Activated naive CD4-positive, alpha-beta T cell treated with anti-CD3 and anti-CD28 coated beads for 36 hours (primary cell): ENCODE measurements at regions not wholly inside any gene's neighbourhood (a gene's known extent, or its start where the extent isn't known, plus 50 kb on each side); places are given as distances from the start of the nearest gene placed in this dataset.

Experiments used
- CTCF ChIA-PET: fragments of 350-600 bp; sonication (Branson Sonifier 250); formaldehyde crosslinking; loops from one replicate; lab custom pipeline; 2021; ENCODE audit warnings: antibody characterized with exemption; lab: Charles Lee
- DNase-seq: peaks from one replicate; pipeline ENCODE4 v3.0.0-alpha.2; 2020
- H3K27ac Mint-ChIP-seq: one replicate; pipeline ENCODE4 v1.8.0; 2021; ENCODE audit warnings: mild to moderate bottlenecking, mixed read lengths
- H3K27me3 Mint-ChIP-seq: one replicate; pipeline ENCODE4 v1.8.0; 2021; ENCODE audit warnings: low read depth, mixed read lengths
- H3K36me3 Mint-ChIP-seq: one replicate; pipeline ENCODE4 v1.8.0; 2021; ENCODE audit warnings: low read depth, mixed read lengths
- H3K4me1 Mint-ChIP-seq: one replicate; pipeline ENCODE4 v1.8.0; 2021; ENCODE audit warnings: low read depth, mixed read lengths
- H3K4me3 Mint-ChIP-seq: one replicate; pipeline ENCODE4 v1.8.0; 2021; ENCODE audit warnings: mild to moderate bottlenecking, moderate library complexity, mixed read lengths
- H3K9me3 Mint-ChIP-seq: one replicate; pipeline ENCODE4 v1.8.0; 2021; ENCODE audit warnings: mixed read lengths
- intact Hi-C: fragments of 100-400 bp; cut with micrococcal nuclease; formaldehyde crosslinking; loops from one replicate; pipeline ENCODE4 v1.15.1; 2023

- Mint-ChIP-seq H3K4me3 (no peak overlapping the region), H3K27me3 (no peaks in the 10 kb centered on the region)
Measured at GRCh38 chr10:108421266-108421665, 1256.8 kb upstream of the SORCS1 start.

GRCh38 chr10:108413954-108414353 is 1249.4 kb upstream of the SORCS1 start:
- CTCF ChIA-PET, result no interaction called here
- Mint-ChIP-seq H3K4me1 (no peaks in the 10 kb centered on the region), H3K9me3 (peaks cover 3% of the 10 kb centered on the region), H3K27ac (no peak overlapping the region), H3K36me3 (no peaks in the 10 kb centered on the region), H3K4me3 (no peak overlapping the region), H3K27me3 (no peaks in the 10 kb centered on the region)
- DNase-seq, result no peak
- intact Hi-C loops, result no loop called here

More at GRCh38 chr10:108421266-108421665, 1256.8 kb upstream of the SORCS1 start:
- no peak for DNase-seq
- CTCF ChIA-PET, result no interaction called here
- no peaks in the 10 kb centered on the region for H3K36me3 Mint-ChIP-seq
- intact Hi-C loops, result no loop called here
- H3K9me3 Mint-ChIP-seq, result peaks cover 3% of the 10 kb centered on the region
- no peak overlapping the region for H3K27ac Mint-ChIP-seq
- no peaks in the 10 kb centered on the region for H3K4me1 Mint-ChIP-seq

DNA sequence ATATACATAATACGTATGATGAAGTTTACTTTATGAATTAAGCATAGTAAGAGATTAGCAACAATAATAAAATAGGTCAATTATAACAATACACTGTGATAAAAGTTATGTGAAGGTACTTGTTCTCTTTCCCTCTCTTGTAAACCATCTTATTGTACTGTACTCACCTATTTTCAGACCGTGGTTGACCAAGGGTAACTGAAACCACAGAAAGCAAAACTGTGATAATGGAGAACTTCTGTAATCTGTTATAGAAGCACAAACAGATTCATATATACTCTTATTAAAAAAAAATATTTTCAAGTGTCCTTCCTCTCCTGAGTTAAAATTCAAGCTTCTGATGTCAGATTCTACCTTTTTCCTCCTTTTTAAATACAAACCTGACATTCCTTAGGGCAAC is 1247.8 kb upstream of the SORCS1 start:
- CTCF ChIA-PET, result no interaction called here
- no peak overlapping the region for H3K27ac Mint-ChIP-seq
- H3K4me1 Mint-ChIP-seq, result no peaks in the 10 kb centered on the region
- H3K4me3 Mint-ChIP-seq, result no peak overlapping the region
- H3K9me3 Mint-ChIP-seq, result peaks cover 3% of the 10 kb centered on the region
- H3K36me3 Mint-ChIP-seq, result no peaks in the 10 kb centered on the region
- no peaks in the 10 kb centered on the region for H3K27me3 Mint-ChIP-seq
- DNase-seq, result no peak
- intact Hi-C loops, result no loop called here

- no peaks in the 10 kb centered on the region for H3K27me3 Mint-ChIP-seq
- CTCF ChIA-PET, result no interaction called here
- no peaks in the 10 kb centered on the region for H3K4me1 Mint-ChIP-seq
- H3K27ac Mint-ChIP-seq, result no peak overlapping the region
- peaks cover 3% of the 10 kb centered on the region for H3K9me3 Mint-ChIP-seq
- intact Hi-C loops, result no loop called here
- no peak overlapping the region for H3K4me3 Mint-ChIP-seq
- no peak for DNase-seq
- no peaks in the 10 kb centered on the region for H3K36me3 Mint-ChIP-seq
Measured at GRCh38 chr10:108411894-108412293, 1247.4 kb upstream of the SORCS1 start.

- intact Hi-C loops, result no loop called here
- no peaks in the 10 kb centered on the region for H3K36me3 Mint-ChIP-seq
- H3K4me3 Mint-ChIP-seq, result no peak overlapping the region
- no peak for DNase-seq
- H3K27me3 Mint-ChIP-seq, result no peaks in the 10 kb centered on the region
- H3K27ac Mint-ChIP-seq, result no peak overlapping the region
- H3K9me3 Mint-ChIP-seq, result peaks cover 1% of the 10 kb centered on the region
- CTCF ChIA-PET, result no interaction called here
- no peaks in the 10 kb centered on the region for H3K4me1 Mint-ChIP-seq
Measured at GRCh38 chr10:108411206-108411605, 1246.7 kb upstream of the SORCS1 start.

DNA sequence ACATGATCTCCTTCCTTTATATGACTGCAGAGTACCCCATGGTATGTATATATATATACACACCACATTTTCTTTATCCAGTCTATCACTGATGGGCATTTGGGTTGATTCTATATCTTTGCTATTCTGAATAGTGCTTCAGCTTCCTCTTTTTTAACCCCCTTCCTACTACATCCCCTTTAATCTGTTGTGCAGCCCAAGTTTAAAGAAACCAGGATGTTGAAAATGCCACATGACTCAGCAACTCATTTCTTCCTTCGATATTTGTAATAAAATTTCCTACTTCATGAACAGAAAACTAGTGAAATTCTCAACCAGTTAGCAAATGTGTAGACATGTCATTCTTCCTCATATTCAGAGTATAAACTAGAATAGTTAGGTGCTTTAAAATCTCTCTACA is 1245.7 kb upstream of the SORCS1 start:
- H3K4me1 Mint-ChIP-seq, result no peaks in the 10 kb centered on the region
- no peak overlapping the region for H3K27ac Mint-ChIP-seq
- CTCF ChIA-PET, result no interaction called here

DNA sequence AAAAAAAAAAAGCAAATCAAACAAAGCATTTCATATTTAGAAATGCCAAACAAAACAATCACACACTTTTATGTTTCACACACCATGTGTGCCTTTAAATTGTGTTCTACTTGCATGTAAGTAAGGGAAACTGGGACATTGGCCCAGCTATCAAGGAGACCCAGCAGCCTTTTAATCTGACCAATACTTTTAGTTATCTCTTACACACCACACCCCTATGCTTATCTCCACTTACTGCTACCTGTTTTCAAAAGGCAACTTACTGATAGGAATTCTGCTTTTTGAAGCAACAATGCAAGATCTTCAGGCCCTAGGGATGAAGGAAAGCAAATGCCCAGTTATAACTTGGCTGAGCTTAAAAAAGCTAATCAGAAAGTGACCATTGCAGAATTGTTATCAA is 1244.8 kb upstream of the SORCS1 start:
- Mint-ChIP-seq H3K36me3 (no peaks in the 10 kb centered on the region), H3K27me3 (no peaks in the 10 kb centered on the region), H3K9me3 (no peaks in the 10 kb centered on the region), H3K4me3 (no peak overlapping the region), H3K27ac (no peak overlapping the region), H3K4me1 (no peaks in the 10 kb centered on the region)
- no peak for DNase-seq
- intact Hi-C loops, result no loop called here
- CTCF ChIA-PET, result no interaction called here

More for the DNA sequence above, 1245.7 kb upstream of the SORCS1 start:
- no peak overlapping the region for H3K4me3 Mint-ChIP-seq
- H3K36me3 Mint-ChIP-seq, result no peaks in the 10 kb centered on the region
- intact Hi-C loops, result no loop called here
- H3K9me3 Mint-ChIP-seq, result no peaks in the 10 kb centered on the region
- no peak for DNase-seq
- H3K27me3 Mint-ChIP-seq, result no peaks in the 10 kb centered on the region

GRCh38 chr10:108404155-108404554 is 1239.6 kb upstream of the SORCS1 start:
- DNase-seq, result no peak
- intact Hi-C loops, result no loop called here
- no peak overlapping the region for H3K4me3 Mint-ChIP-seq

GRCh38 chr10:108399465-108399864 is 1235.0 kb upstream of the SORCS1 start:
- Mint-ChIP-seq H3K36me3 (no peaks in the 10 kb centered on the region), H3K27ac (no peak overlapping the region), H3K27me3 (no peaks in the 10 kb centered on the region), H3K9me3 (no peaks in the 10 kb centered on the region), H3K4me3 (no peak overlapping the region), H3K4me1 (no peaks in the 10 kb centered on the region)
- intact Hi-C loops, result no loop called here
- no peak for DNase-seq
- CTCF ChIA-PET, result no interaction called here

More at GRCh38 chr10:108404155-108404554, 1239.6 kb upstream of the SORCS1 start:
- Mint-ChIP-seq H3K27me3 (no peaks in the 10 kb centered on the region), H3K4me1 (no peaks in the 10 kb centered on the region), H3K27ac (no peak overlapping the region), H3K36me3 (no peaks in the 10 kb centered on the region), H3K9me3 (no peaks in the 10 kb centered on the region)
- CTCF ChIA-PET, result no interaction called here

DNA sequence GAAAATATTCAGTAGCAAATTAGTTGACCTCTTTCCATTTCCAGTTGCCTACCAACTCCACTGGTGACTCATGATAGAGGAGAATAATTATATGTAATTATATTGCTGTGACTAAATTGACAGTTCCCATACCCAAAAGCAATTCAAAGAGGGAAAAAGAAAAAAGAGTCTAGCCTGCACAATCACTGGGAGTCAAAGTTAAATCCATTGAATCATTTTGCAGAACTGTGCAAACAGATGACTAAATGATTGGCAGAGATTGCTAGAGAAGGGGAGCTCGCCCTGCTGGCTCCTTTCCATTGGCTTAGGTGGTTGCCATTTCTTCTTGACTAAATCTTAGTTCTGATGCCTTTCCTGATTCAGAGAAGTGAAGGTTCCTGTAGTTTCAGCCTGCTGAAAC is 1228.6 kb upstream of the SORCS1 start:
- CTCF ChIA-PET, result no interaction called here

DNA sequence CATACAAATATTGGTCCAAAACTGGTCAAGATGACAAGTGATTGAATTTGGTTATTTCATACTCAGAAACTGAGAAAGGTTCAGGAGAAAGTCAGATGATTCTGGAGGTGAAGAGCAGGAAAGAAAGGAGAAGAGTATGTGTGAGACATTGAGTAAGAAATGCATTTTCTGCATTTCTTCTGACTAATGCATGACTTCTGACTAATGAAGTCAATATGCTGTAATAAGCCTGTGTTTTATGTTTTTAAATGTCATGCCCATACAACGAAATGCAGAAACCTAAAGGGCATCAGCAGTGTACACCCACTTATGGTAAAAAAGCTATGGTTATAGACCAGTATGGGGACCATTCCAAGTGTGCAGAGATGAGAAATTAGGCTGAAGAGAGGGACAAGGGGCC is 1227.8 kb upstream of the SORCS1 start:
- no peaks in the 10 kb centered on the region for H3K4me1 Mint-ChIP-seq
- no peak for DNase-seq
- H3K27me3 Mint-ChIP-seq, result no peaks in the 10 kb centered on the region
- no peaks in the 10 kb centered on the region for H3K36me3 Mint-ChIP-seq
- peaks cover 3% of the 10 kb centered on the region for H3K9me3 Mint-ChIP-seq
- intact Hi-C loops, result no loop called here
- no peak overlapping the region for H3K4me3 Mint-ChIP-seq
- CTCF ChIA-PET, result no interaction called here
- no peak overlapping the region for H3K27ac Mint-ChIP-seq

More for the DNA sequence above, 1228.6 kb upstream of the SORCS1 start:
- no peaks in the 10 kb centered on the region for H3K4me1 Mint-ChIP-seq
- H3K36me3 Mint-ChIP-seq, result no peaks in the 10 kb centered on the region
- no peak for DNase-seq
- intact Hi-C loops, result no loop called here
- H3K27ac Mint-ChIP-seq, result no peak overlapping the region
- H3K27me3 Mint-ChIP-seq, result no peaks in the 10 kb centered on the region
- H3K9me3 Mint-ChIP-seq, result peaks cover 3% of the 10 kb centered on the region
- H3K4me3 Mint-ChIP-seq, result no peak overlapping the region

DNA sequence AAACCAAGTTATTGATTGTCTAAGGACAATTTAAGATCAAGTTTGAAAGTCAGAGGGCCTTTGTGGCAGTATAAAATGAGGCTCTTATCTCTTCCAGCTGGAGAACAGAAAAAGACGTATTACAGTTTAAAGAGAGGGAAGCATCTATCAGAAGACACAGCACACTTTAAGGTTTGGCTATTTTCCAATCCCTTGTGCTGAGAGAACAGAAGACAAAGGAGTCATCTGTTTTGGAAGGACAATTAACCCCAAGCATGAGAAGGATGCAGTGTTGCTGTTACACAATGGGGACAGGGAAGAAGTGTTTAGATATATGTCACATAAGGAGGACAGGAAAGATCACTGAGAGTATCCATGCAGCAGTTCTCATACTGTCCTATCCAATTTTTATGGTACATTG is 1224.2 kb upstream of the SORCS1 start:
- Mint-ChIP-seq H3K27ac (no peak overlapping the region), H3K27me3 (no peaks in the 10 kb centered on the region), H3K36me3 (no peaks in the 10 kb centered on the region)

GRCh38 chr10:108385963-108386362 is 1221.5 kb upstream of the SORCS1 start:
- peaks cover 2% of the 10 kb centered on the region for H3K9me3 Mint-ChIP-seq
- DNase-seq, result no peak
- H3K36me3 Mint-ChIP-seq, result no peaks in the 10 kb centered on the region
- no peak overlapping the region for H3K27ac Mint-ChIP-seq
- H3K4me3 Mint-ChIP-seq, result no peak overlapping the region
- CTCF ChIA-PET, result no interaction called here
- H3K4me1 Mint-ChIP-seq, result no peaks in the 10 kb centered on the region
- no peaks in the 10 kb centered on the region for H3K27me3 Mint-ChIP-seq
- intact Hi-C loops, result no loop called here

More for the DNA sequence above, 1224.2 kb upstream of the SORCS1 start:
- H3K4me3 Mint-ChIP-seq, result no peak overlapping the region
- H3K4me1 Mint-ChIP-seq, result no peaks in the 10 kb centered on the region
- no peak for DNase-seq
- H3K9me3 Mint-ChIP-seq, result peaks cover 2% of the 10 kb centered on the region
- intact Hi-C loops, result no loop called here
- CTCF ChIA-PET, result no interaction called here

- Mint-ChIP-seq H3K27me3 (no peaks in the 10 kb centered on the region), H3K4me1 (no peaks in the 10 kb centered on the region), H3K36me3 (no peaks in the 10 kb centered on the region), H3K27ac (no peak overlapping the region), H3K9me3 (peaks cover 4% of the 10 kb centered on the region), H3K4me3 (no peak overlapping the region)
- DNase-seq, result no peak
- intact Hi-C loops, result no loop called here
- CTCF ChIA-PET, result no interaction called here
Measured at GRCh38 chr10:108384378-108384777, 1219.9 kb upstream of the SORCS1 start.
